K562 (cell line): ENCODE measurements at regions not wholly inside any gene's neighbourhood (a gene's known extent, or its start where the extent isn't known, plus 50 kb on each side); places are given as distances from the start of the nearest gene placed in this dataset.

ENCODE experiments used
- ARID3B ChIP-seq: fragments of 250-450 bp; sonication (Bioruptor Pico); IDR thresholded peaks from 2 replicates; pipeline ENCODE4 v1.4.0; 2020; ENCODE audit warnings: borderline replicate concordance
- CBX3 ChIP-seq, 2 experiments: IDR thresholded peaks; 1 replicate in 1 of 2; 2 replicates in 1 of 2; pipeline ENCODE4 v1.6.1; 2012; ENCODE audit warnings: inconsistent platforms in 2 of 2, low read length in 2 of 2, borderline replicate concordance in 1 of 2, control low read depth in 1 of 2
- CTCF ChIP-seq, 3 experiments: IDR thresholded peaks in 2 of 3; conservative IDR thresholded peaks in 1 of 3; 2 replicates each; pipeline ENCODE4 v1.5.1; 2011 to 2012; ENCODE audit warnings: low read length in 3 of 3, mild to moderate bottlenecking in 3 of 3, control low read depth in 2 of 3, improper control_type of control experiment in 1 of 3, inconsistent platforms in 1 of 3, low read depth in 1 of 3, mixed read lengths in 1 of 3, moderate library complexity in 1 of 3; ENCODE audit not compliant: insufficient read depth in 2 of 3
- FIP1L1 ChIP-seq: fragments of 200-400 bp; formaldehyde crosslinking; IDR thresholded peaks from 2 replicates; pipeline ENCODE4 v1.6.1; 2018; ENCODE audit warnings: mild to moderate bottlenecking, low read depth, low read length; ENCODE audit not compliant: poor library complexity, severe bottlenecking
- MITF ChIP-seq: IDR thresholded peaks from 2 replicates; pipeline ENCODE4 v1.6.1; 2014; ENCODE audit warnings: antibody characterized with exemption
- NR2C2 ChIP-seq, 2 experiments: fragments of 200-800 bp in 1 of 2; sonication (Bioruptor generic) in 1 of 2; sonication (generic) in 1 of 2; formaldehyde crosslinking in 1 of 2; IDR thresholded peaks; 2 replicates each; pipeline versions ENCODE4 v1.6.1 to v1.8.0; 2016 to 2022; ENCODE audit warnings: mild to moderate bottlenecking in 1 of 2, missing compliant biosample characterization in 1 of 2, missing genetic modification characterization in 1 of 2, missing genetic modification reagents in 1 of 2
- PHF8 ChIP-seq: fragments of 200-600 bp; sonication (generic); IDR thresholded peaks from 2 replicates; pipeline ENCODE4 v1.6.1; 2012; ENCODE audit warnings: mixed run types, mild to moderate bottlenecking, inconsistent platforms, low read length, moderate library complexity, borderline replicate concordance
- POLR2AphosphoS5 ChIP-seq: IDR thresholded peaks from 2 replicates; pipeline ENCODE4 v1.6.1; 2011; ENCODE audit warnings: mild to moderate bottlenecking, low read depth, low read length, moderate library complexity; ENCODE audit not compliant: control insufficient read depth, insufficient read depth
- PRDM10 ChIP-seq: fragments of 450-650 bp; IDR thresholded peaks from 2 replicates; pipeline ENCODE4 v1.6.1; 2018; ENCODE audit not compliant: partially characterized antibody
- RERE ChIP-seq: sonication (generic); formaldehyde crosslinking; IDR thresholded peaks from 2 replicates; pipeline ENCODE4 v1.8.0; 2023; ENCODE audit warnings: missing genetic modification reagents, mild to moderate bottlenecking, borderline replicate concordance
- RNF2 ChIP-seq: sonication (generic); IDR thresholded peaks from 2 replicates; pipeline ENCODE4 v1.6.1; 2016
- STAG1 ChIP-seq: sonication (generic); formaldehyde crosslinking; IDR thresholded peaks from 2 replicates; pipeline ENCODE4 v1.5.0; 2020; ENCODE audit warnings: missing genetic modification reagents, borderline replicate concordance
- ZBTB33 ChIP-seq: sonication (generic); formaldehyde crosslinking; IDR thresholded peaks from 2 replicates; pipeline ENCODE4 v1.8.1; 2023; ENCODE audit warnings: mild to moderate bottlenecking, missing genetic modification reagents
- ZNF253 ChIP-seq: fragments of 250-450 bp; sonication (Bioruptor Pico); conservative IDR thresholded peaks from 2 replicates; pipeline ENCODE4 v1.6.1; 2021; ENCODE audit warnings: mild to moderate bottlenecking

GRCh38 chr7:16934722-16935340, 53.0 kb upstream of the AGR3 start:
- TF ChIP-seq PRDM10 = no peak
- TF ChIP-seq CTCF (IDR thresholded peaks at IDR 0.05 in 2 of 3, conservative IDR thresholded peaks at IDR 0.05 in 1 of 3; ENCODE audit: insufficient read depth in 2 of 3, low read depth in 1 of 3, low read length in 3 of 3) = no peak
- no peak for TF ChIP-seq CBX3 (IDR thresholded peaks at IDR 0.05; ENCODE audit: borderline replicate concordance in 1 of 2, low read length in 2 of 2)
- no peak for TF ChIP-seq MITF
- no peak for TF ChIP-seq RNF2
- TF ChIP-seq PHF8 = no peak
- TF ChIP-seq POLR2AphosphoS5 = no peak
- TF ChIP-seq ZNF253 = no peak
- no peak for TF ChIP-seq STAG1 (CRISPR knock-in tag)
- TF ChIP-seq FIP1L1 = no peak
- TF ChIP-seq NR2C2 (CRISPR knock-in tag; IDR thresholded peaks at IDR 0.05) = no peak
- no peak for TF ChIP-seq NR2C2 (tag; IDR thresholded peaks at IDR 0.05)
- no peak for TF ChIP-seq RERE (CRISPR knock-in tag)
- no peak for TF ChIP-seq ARID3B (CRISPR knock-in tag)
- TF ChIP-seq ZBTB33 (CRISPR knock-in tag) = no peak
